ENCODE measurements at regions not wholly inside any gene's neighbourhood (a gene's known extent, or its start where the extent isn't known, plus 50 kb on each side); places are given as distances from the start of the nearest gene placed in this dataset.

DNA sequence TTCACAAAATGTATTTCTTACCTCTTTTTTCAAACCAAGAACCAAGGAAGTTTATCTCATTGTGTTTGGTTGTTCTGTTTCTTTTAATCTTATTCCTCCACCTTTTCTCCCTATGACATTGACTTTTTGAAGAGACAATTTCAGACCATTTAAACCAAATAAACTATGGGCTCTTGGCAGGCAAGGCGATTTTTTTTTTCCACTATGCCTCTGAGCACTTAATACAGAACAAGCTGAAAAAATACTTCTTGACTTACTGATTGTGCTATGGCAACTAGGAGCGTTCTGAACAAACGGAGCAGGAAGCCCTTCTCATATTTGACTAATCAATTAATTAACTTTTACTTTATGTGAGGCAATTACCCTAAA is 98.0 kb downstream of the ZNF664 start:
- TF ChIP-seq CTCF (IDR thresholded peaks at IDR 0.05; ENCODE audit: insufficient read depth, low read depth, low read length) (no peak), EZH2 (IDR thresholded peaks at IDR 0.05; ENCODE audit: insufficient read depth, low read length) (no peak)
